ENCODE measurements at regions not wholly inside any gene's neighbourhood (a gene's known extent, or its start where the extent isn't known, plus 50 kb on each side); places are given as distances from the start of the nearest gene placed in this dataset.
A peak's percentile ranks its signal among the peaks of the same experiment; 100 is the strongest.
"Not testable (repeated sequence)": the region's sequence is repeated elsewhere in the genome, so short reads cannot be mapped to it uniquely, and the experiment has no call there.

- peaks cover 0 to 16% (median 4%) of the 10 kb centered on the region in 7 donors for H3K9me3 Mint-ChIP-seq
Observed at GRCh38 chr17:5769593-5770354, 185.5 kb upstream of the NLRP1 start.

GRCh38 chr17:5770441-5771270, 186.3 kb upstream of the NLRP1 start:
- Mint-ChIP-seq H3K36me3 (no peaks in the 10 kb centered on the region), H3K4me3 (no peak overlapping the region), H3K27ac (no peak overlapping the region), H3K27me3 (peaks cover 15 to 35% (median 27%) of the 10 kb centered on the region in 3 donors), H3K4me1 (no peaks in the 10 kb centered on the region), H3K9me3 (peaks cover 0 to 16% (median 4%) of the 10 kb centered on the region in 7 donors)
- ATAC-seq (ENCODE audit: low read depth in 2 of 2) = no peak
- no peak for DNase-seq

More at GRCh38 chr17:5769593-5770354, 185.5 kb upstream of the NLRP1 start:
- Mint-ChIP-seq H3K4me3 (no peak overlapping the region), H3K27ac (no peak overlapping the region), H3K36me3 (no peaks in the 10 kb centered on the region), H3K4me1 (no peaks in the 10 kb centered on the region), H3K27me3 (peaks cover 10 to 30% (median 23%) of the 10 kb centered on the region in 3 donors)
- no peak for DNase-seq
- no peak for ATAC-seq (ENCODE audit: low read depth in 2 of 2)

GRCh38 chr17:5771271-5771577, 186.9 kb upstream of the NLRP1 start:
- peaks cover 17 to 40% (median 27%) of the 10 kb centered on the region in 3 donors for H3K27me3 Mint-ChIP-seq
- not testable (repeated sequence) for ATAC-seq (ENCODE audit: low read depth in 2 of 2); H3K27ac Mint-ChIP-seq; H3K36me3 Mint-ChIP-seq; H3K4me1 Mint-ChIP-seq; DNase-seq; H3K4me3 Mint-ChIP-seq
- peaks cover 0 to 16% (median 4%) of the 10 kb centered on the region in 7 donors for H3K9me3 Mint-ChIP-seq

DNA sequence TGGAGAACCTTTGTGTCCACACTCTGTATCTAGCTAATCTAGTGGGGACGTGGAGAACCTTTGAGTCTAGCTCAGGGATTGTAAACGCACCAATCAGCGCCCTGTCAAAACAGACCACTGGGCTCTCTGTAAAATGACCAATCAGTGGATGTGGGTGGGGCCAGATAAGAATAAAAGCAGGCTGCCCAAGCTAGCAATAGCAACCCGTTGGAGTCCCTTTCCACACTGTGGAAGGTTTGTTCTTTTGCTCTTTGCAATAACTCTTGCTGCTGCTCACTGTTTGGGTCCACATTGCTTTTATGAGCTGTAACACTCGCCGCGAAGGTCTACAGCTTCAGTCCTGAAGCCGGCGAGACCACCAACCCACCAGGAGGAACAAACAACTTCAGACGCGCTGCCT, 187.7 kb upstream of the NLRP1 start:
- H3K36me3 Mint-ChIP-seq, H3K4me3 Mint-ChIP-seq: not testable (repeated sequence)

GRCh38 chr17:5772720-5773119, 188.4 kb upstream of the NLRP1 start:
- H3K27me3 Mint-ChIP-seq = peaks cover 21 to 37% (median 35%) of the 10 kb centered on the region in 3 donors
- peak overlapping the region in 1 of 8 donors; percentile 43 for H3K4me3 Mint-ChIP-seq
- ATAC-seq (ENCODE audit: low read depth in 2 of 2) = no peak
- no peaks in the 10 kb centered on the region for H3K36me3 Mint-ChIP-seq
- no peak overlapping the region for H3K27ac Mint-ChIP-seq
- H3K9me3 Mint-ChIP-seq = peaks cover 0 to 16% (median 4%) of the 10 kb centered on the region in 7 donors
- H3K4me1 Mint-ChIP-seq = no peaks in the 10 kb centered on the region
- DNase-seq = no peak

More for the DNA sequence above, 187.7 kb upstream of the NLRP1 start:
- H3K9me3 Mint-ChIP-seq = peaks cover 0 to 16% (median 4%) of the 10 kb centered on the region in 7 donors
- not testable (repeated sequence) for H3K27ac Mint-ChIP-seq; ATAC-seq (ENCODE audit: low read depth in 2 of 2); H3K4me1 Mint-ChIP-seq; DNase-seq
- H3K27me3 Mint-ChIP-seq = peaks cover 15 to 35% (median 30%) of the 10 kb centered on the region in 3 donors

- Mint-ChIP-seq H3K36me3 (no peaks in the 10 kb centered on the region), H3K9me3 (peaks cover 0 to 9% (median 0%) of the 10 kb centered on the region in 7 donors), H3K4me3 (no peak overlapping the region), H3K27me3 (peaks cover 22 to 35% (median 27%) of the 10 kb centered on the region in 3 donors), H3K27ac (peak overlapping the region in 1 of 6 donors; percentile 29), H3K4me1 (no peaks in the 10 kb centered on the region)
- DNase-seq = no peak
- ATAC-seq (ENCODE audit: low read depth in 2 of 2) = no peak
Observed at GRCh38 chr17:5773816-5774360, 189.6 kb upstream of the NLRP1 start.

GRCh38 chr17:5775098-5775497, 190.8 kb upstream of the NLRP1 start:
- Mint-ChIP-seq H3K4me3 (no peak overlapping the region), H3K27ac (no peak overlapping the region), H3K9me3 (peaks cover 0 to 9% (median 0%) of the 10 kb centered on the region in 7 donors), H3K4me1 (no peaks in the 10 kb centered on the region), H3K27me3 (peaks cover 27 to 45% (median 31%) of the 10 kb centered on the region in 3 donors), H3K36me3 (no peaks in the 10 kb centered on the region)
- ATAC-seq (ENCODE audit: low read depth in 2 of 2) (no peak), DNase-seq (no peak)

DNA sequence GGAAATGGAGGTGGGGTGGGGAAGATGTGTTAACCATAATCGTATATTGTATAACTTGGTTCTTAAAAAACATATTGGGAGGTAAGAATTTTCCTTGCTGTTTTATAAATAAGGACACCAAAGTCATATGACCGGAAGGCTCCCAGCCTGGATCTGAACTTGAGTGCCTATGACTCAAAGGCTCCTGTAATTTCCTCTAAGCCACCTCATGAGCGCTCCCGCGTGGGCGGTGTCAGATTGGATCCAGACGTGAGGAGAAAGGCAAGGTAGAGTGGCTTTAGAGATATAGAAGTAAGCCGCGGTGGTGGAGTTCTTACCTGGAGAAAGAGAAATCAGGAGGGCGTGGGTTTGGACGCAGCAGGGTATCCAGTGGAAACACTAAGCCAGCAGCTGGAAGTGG, 196.2 kb upstream of the NLRP1 start:
- Mint-ChIP-seq H3K27ac (no peak overlapping the region), H3K4me3 (no peak overlapping the region), H3K4me1 (no peaks in the 10 kb centered on the region), H3K27me3 (peaks cover 12 to 41% (median 24%) of the 10 kb centered on the region in 3 donors), H3K9me3 (peaks cover 5 to 28% (median 12%) of the 10 kb centered on the region in 7 donors), H3K36me3 (peaks cover 0 to 4% of the 10 kb centered on the region in 2 donors)
- no peak for DNase-seq
- no peak for ATAC-seq (ENCODE audit: low read depth in 2 of 2)

DNA sequence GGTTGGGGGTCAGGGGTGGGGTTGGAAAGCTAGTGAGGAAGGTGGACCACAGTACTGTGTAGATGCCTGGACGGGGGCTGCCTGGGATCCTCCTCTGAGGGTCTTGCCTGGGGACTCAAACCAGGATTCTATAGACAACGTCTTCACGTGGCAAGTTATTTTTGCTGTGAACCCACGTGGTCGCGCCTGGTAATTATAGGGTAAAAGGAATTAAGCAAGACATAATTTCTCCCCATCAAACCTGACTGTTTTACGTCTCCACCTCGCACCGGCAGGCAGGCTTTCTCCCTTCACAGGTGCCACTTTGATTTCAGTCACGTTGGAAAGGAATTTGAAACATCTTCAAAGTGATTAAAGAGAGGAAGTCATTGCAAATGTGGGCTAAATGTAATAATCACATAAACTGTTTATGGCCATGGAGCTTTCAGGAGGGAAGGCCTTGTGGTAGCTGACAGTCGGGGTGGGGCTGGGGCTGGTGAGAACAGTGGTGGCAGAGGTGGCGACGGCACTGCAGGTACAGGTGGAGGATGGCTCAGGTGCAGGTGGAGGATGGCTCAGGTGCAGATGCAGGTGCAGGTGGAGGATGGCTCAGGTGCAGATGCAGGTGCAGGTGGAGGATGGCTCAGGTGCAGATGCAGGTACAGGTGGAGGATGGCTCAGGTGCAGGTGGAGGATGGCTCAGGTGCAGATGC, 197.1 kb upstream of the NLRP1 start:
- Mint-ChIP-seq H3K4me1 (no peaks in the 10 kb centered on the region), H3K9me3 (peaks cover 5 to 28% (median 12%) of the 10 kb centered on the region in 7 donors), H3K27ac (no peak overlapping the region), H3K36me3 (peaks cover 0 to 4% of the 10 kb centered on the region in 2 donors), H3K4me3 (no peak overlapping the region), H3K27me3 (peaks cover 5 to 41% (median 19%) of the 10 kb centered on the region in 3 donors)
- no peak for DNase-seq
- no peak for ATAC-seq (ENCODE audit: low read depth in 2 of 2)

DNA sequence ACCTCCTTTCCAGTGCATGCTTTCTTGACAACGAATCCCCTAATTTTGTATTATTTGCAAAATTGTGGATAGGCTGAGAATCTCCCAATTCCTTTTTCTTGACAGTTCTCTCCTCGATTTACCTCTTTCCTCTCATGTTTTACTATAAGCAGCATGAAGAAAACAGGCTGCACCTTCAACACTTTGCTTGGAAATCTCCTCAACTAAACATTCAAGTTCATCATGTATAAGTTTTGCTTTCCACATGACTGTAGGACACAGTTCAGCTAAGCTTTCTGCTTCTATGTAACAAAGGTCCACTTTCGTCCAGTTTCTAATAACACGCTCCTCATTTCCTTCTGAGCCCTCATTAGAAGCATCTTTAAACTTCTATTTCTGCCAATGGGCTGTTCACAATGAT, 199.0 kb upstream of the NLRP1 start:
- Mint-ChIP-seq H3K27ac (peak overlapping the region in 1 of 6 donors; percentile 9), H3K27me3 (peaks cover 10 to 30% (median 14%) of the 10 kb centered on the region in 3 donors), H3K4me3 (no peak overlapping the region), H3K9me3 (peaks cover 5 to 28% (median 12%) of the 10 kb centered on the region in 7 donors), H3K4me1 (no peaks in the 10 kb centered on the region), H3K36me3 (peaks cover 0 to 4% of the 10 kb centered on the region in 2 donors)
- no peak for ATAC-seq (ENCODE audit: low read depth in 2 of 2)
- no peak for DNase-seq

- H3K27me3 Mint-ChIP-seq = peaks cover 10 to 30% (median 19%) of the 10 kb centered on the region in 3 donors
- H3K27ac Mint-ChIP-seq = no peak overlapping the region
- ATAC-seq (ENCODE audit: low read depth in 2 of 2) (no peak), DNase-seq (no peak)
- peaks cover 0 to 4% of the 10 kb centered on the region in 2 donors for H3K36me3 Mint-ChIP-seq
- no peak overlapping the region for H3K4me3 Mint-ChIP-seq
- H3K4me1 Mint-ChIP-seq = no peaks in the 10 kb centered on the region
- peaks cover 8 to 28% (median 12%) of the 10 kb centered on the region in 7 donors for H3K9me3 Mint-ChIP-seq
Observed at GRCh38 chr17:5783851-5784250, 199.5 kb upstream of the NLRP1 start.

- no peak for ATAC-seq (ENCODE audit: low read depth in 2 of 2)
- DNase-seq = no peak
- peaks cover 10 to 30% (median 15%) of the 10 kb centered on the region in 3 donors for H3K27me3 Mint-ChIP-seq
- H3K4me1 Mint-ChIP-seq = no peaks in the 10 kb centered on the region
- H3K36me3 Mint-ChIP-seq = peaks cover 0 to 4% of the 10 kb centered on the region in 2 donors
- H3K4me3 Mint-ChIP-seq = no peak overlapping the region
- H3K9me3 Mint-ChIP-seq = peaks cover 8 to 28% (median 12%) of the 10 kb centered on the region in 7 donors
- H3K27ac Mint-ChIP-seq = no peak overlapping the region
Observed at GRCh38 chr17:5784791-5785190, 200.5 kb upstream of the NLRP1 start.

DNA sequence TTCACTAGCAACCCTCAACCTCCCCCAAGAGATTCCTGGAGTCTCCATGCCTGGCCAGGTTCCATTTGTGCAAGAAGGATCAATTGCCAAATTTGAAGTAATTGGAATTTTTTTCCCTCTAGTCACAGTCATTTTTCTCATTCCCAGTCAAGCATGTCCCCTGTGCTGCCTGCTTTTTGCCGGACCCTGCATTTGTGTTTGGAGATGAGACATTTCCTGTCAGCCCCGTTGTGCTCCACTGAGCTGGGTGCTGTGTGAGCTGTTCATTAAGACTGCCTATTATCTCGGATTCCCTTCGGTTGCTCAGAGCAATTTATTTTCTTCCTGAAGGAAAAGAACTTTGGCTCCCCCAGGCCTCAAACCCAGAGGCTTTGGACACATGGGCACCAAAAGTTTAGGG, 201.0 kb upstream of the NLRP1 start:
- Mint-ChIP-seq H3K4me3 (peak overlapping the region in 1 of 8 donors; percentile 25), H3K27me3 (peaks cover 16 to 31% (median 20%) of the 10 kb centered on the region in 3 donors), H3K36me3 (peaks cover 0 to 4% of the 10 kb centered on the region in 2 donors), H3K27ac (peak overlapping the region in 1 of 6 donors; percentile 44), H3K9me3 (peaks cover 8 to 28% (median 12%) of the 10 kb centered on the region in 7 donors), H3K4me1 (no peaks in the 10 kb centered on the region)
- no peak for DNase-seq
- ATAC-seq (ENCODE audit: low read depth in 2 of 2) = no peak

All from naive B cell (primary cell).